H1 (cell line): ENCODE measurements at regions not wholly inside any gene's neighbourhood (a gene's known extent, or its start where the extent isn't known, plus 50 kb on each side); places are given as distances from the start of the nearest gene placed in this dataset.
A peak's percentile ranks its signal among the peaks of the same experiment; 100 is the strongest.

Experiments
- CTCF ChIA-PET: fragments of 300-600 bp; sonication (Branson Sonifier 250); formaldehyde crosslinking; loops from one replicate; lab custom pipeline; 2021; ENCODE audit not compliant: partially characterized antibody; lab: Charles Lee
- POLR2A ChIA-PET: fragments of 300-600 bp; sonication (Branson Sonifier 250); formaldehyde crosslinking; loops from one replicate; lab custom pipeline; 2021; ENCODE audit warnings: inconsistent platforms; ENCODE audit not compliant: partially characterized antibody; lab: Charles Lee
- DNase-seq, 2 experiments: peaks; one replicate each; pipeline versions ENCODE4 v3.0.0 to v3.0.0-alpha.2; 2010 to 2022; ENCODE audit warnings: low spot score in 2 of 2, low read depth in 1 of 2, mixed read lengths in 1 of 2
- FAIRE-seq: peaks from 2 replicates; lab custom pipeline; 2011; peaks lifted over from hg19 to GRCh38; lab: Jason Lieb, UNC
- H2AFZ ChIP-seq: 2 replicates; pipeline ENCODE4 v1.8.1; 2012; ENCODE audit warnings: low read length, inconsistent platforms
- H2AK5ac ChIP-seq: 2 replicates; pipeline ENCODE4 v1.6.1; 2013; ENCODE audit warnings: low read depth, low read length
- H2BK120ac ChIP-seq: replicated peaks from 2 replicates; pipeline ENCODE3; 2013; ENCODE audit warnings: low read depth, low read length, inconsistent platforms
- H2BK12ac ChIP-seq: 2 replicates; pipeline ENCODE4 v1.6.1; 2013; ENCODE audit warnings: low read depth, low read length
- H2BK15ac ChIP-seq: 2 replicates; pipeline ENCODE4 v1.6.1; 2013; ENCODE audit warnings: low read length
- H2BK20ac ChIP-seq: 2 replicates; pipeline ENCODE4 v1.6.1; 2013; ENCODE audit warnings: low read length
- H2BK5ac ChIP-seq: 2 replicates; pipeline ENCODE4 v1.6.1; 2013; ENCODE audit warnings: low read depth, low read length
- H3K14ac ChIP-seq: 2 replicates; pipeline ENCODE4 v1.6.1; 2013; ENCODE audit warnings: inconsistent platforms; ENCODE audit not compliant: insufficient read length
- H3K18ac ChIP-seq: 2 replicates; pipeline ENCODE4 v1.6.1; 2013; ENCODE audit warnings: low read length; ENCODE audit errors: extremely low read depth
- H3K23ac ChIP-seq: 2 replicates; pipeline ENCODE4 v1.6.1; 2013; ENCODE audit warnings: inconsistent platforms; ENCODE audit not compliant: insufficient read length
- H3K23me2 ChIP-seq: 2 replicates; pipeline ENCODE4 v1.6.1; 2013; ENCODE audit warnings: low read depth, low read length
- H3K27ac ChIP-seq: 2 replicates; pipeline ENCODE4 v1.6.1; 2011; ENCODE audit warnings: low read depth, low read length, inconsistent platforms
- H3K27me3 ChIP-seq, 4 experiments: replicated peaks in 1 of 4; 1 replicate in 1 of 4; 2 replicates in 3 of 4; pipeline versions ENCODE4 v1.6.1 to v1.8.1; 2011 to 2013; ENCODE audit warnings: low read length in 3 of 4, mild to moderate bottlenecking in 3 of 4, inconsistent platforms in 2 of 4, mixed read lengths in 2 of 4, moderate library complexity in 1 of 4; ENCODE audit not compliant: control insufficient read depth in 3 of 4, insufficient read depth in 3 of 4; ENCODE audit errors: extremely low read depth in 1 of 4
- H3K36me3 ChIP-seq, 4 experiments: 2 replicates each; pipeline versions ENCODE4 v1.6.1 to v1.8.1; 2011 to 2013; ENCODE audit warnings: mild to moderate bottlenecking in 4 of 4, low read length in 3 of 4, moderate library complexity in 2 of 4, control low read depth in 1 of 4, inconsistent platforms in 1 of 4; ENCODE audit not compliant: insufficient read depth in 4 of 4, control insufficient read depth in 2 of 4
- H3K4ac ChIP-seq: replicated peaks from 2 replicates; pipeline ENCODE3; 2013; ENCODE audit warnings: low read length, low read depth, mixed read lengths, inconsistent platforms; ENCODE audit not compliant: insufficient read length
- H3K4me1 ChIP-seq, 4 experiments: replicated peaks in 1 of 4; 1 replicate in 1 of 4; 2 replicates in 3 of 4; pipeline versions ENCODE4 v1.6.1 to v1.8.1; 2011 to 2013; ENCODE audit warnings: low read length in 3 of 4, inconsistent platforms in 2 of 4, mixed read lengths in 1 of 4; ENCODE audit not compliant: insufficient read depth in 4 of 4, control insufficient read depth in 3 of 4
- H3K4me2 ChIP-seq, 2 experiments: 2 replicates each; pipeline versions ENCODE4 v1.6.1 to v1.8.1; 2011 to 2013; ENCODE audit warnings: low read depth in 2 of 2, low read length in 2 of 2, control low read depth in 1 of 2, inconsistent platforms in 1 of 2, mild to moderate bottlenecking in 1 of 2; ENCODE audit not compliant: insufficient read depth in 1 of 2
- H3K4me3 ChIP-seq, 4 experiments: fragments of 200-600, 300-600 bp in 1 of 4; sonication (generic), shearing (Covaris generic), sonication (Bioruptor Twin) in 1 of 4; 2 replicates each; pipeline versions ENCODE4 v1.5.1 to v1.8.1; 2011 to 2016; ENCODE audit warnings: low read length in 4 of 4, low read depth in 3 of 4, control low read depth in 2 of 4, inconsistent platforms in 2 of 4, mild to moderate bottlenecking in 2 of 4, mixed read lengths in 1 of 4, moderate library complexity in 1 of 4; ENCODE audit not compliant: insufficient read depth in 2 of 4; ENCODE audit errors: extremely low read depth in 1 of 4
- H3K56ac ChIP-seq: replicated peaks from 2 replicates; pipeline ENCODE3; 2013; ENCODE audit warnings: low read depth, mild to moderate bottlenecking, mixed read lengths, low read length, inconsistent platforms; ENCODE audit not compliant: insufficient read length
- H3K79me1 ChIP-seq: 2 replicates; pipeline ENCODE4 v1.6.1; 2013; ENCODE audit warnings: low read depth, low read length, control low read depth
- H3K79me2 ChIP-seq, 2 experiments: 2 replicates each; pipeline versions ENCODE4 v1.6.1 to v1.8.1; 2012 to 2013; ENCODE audit warnings: low read length in 2 of 2, mild to moderate bottlenecking in 2 of 2, inconsistent platforms in 1 of 2; ENCODE audit not compliant: insufficient read depth in 2 of 2, control insufficient read depth in 1 of 2
- H3K9ac ChIP-seq, 4 experiments: replicated peaks in 1 of 4; 1 replicate in 1 of 4; 2 replicates in 3 of 4; pipeline versions ENCODE4 v1.6.1 to v1.8.1; 2011 to 2013; ENCODE audit warnings: low read depth in 3 of 4, low read length in 3 of 4, control low read depth in 2 of 4, mild to moderate bottlenecking in 2 of 4, moderate library complexity in 2 of 4, inconsistent platforms in 1 of 4; ENCODE audit errors: extremely low read depth in 1 of 4
- H3K9me3 ChIP-seq, 2 experiments: 2 replicates each; pipeline versions ENCODE4 v1.6.1 to v1.8.1; 2012 to 2013; ENCODE audit warnings: mild to moderate bottlenecking in 2 of 2, moderate library complexity in 2 of 2, control low read depth in 1 of 2, inconsistent platforms in 1 of 2, low read depth in 1 of 2, low read length in 1 of 2, mixed read lengths in 1 of 2; ENCODE audit not compliant: insufficient read depth in 2 of 2
- H4K20me1 ChIP-seq, 2 experiments: replicated peaks in 1 of 2; 2 replicates each; pipeline versions ENCODE3 to v1.8.1; 2011 to 2013; ENCODE audit warnings: inconsistent platforms in 2 of 2, low read length in 2 of 2, mild to moderate bottlenecking in 1 of 2; ENCODE audit not compliant: insufficient read depth in 2 of 2, control insufficient read depth in 1 of 2
- H4K5ac ChIP-seq: 2 replicates; pipeline ENCODE4 v1.6.1; 2013; ENCODE audit warnings: low read length, low read depth, mixed read lengths, inconsistent platforms; ENCODE audit not compliant: insufficient read length
- H4K8ac ChIP-seq: 2 replicates; pipeline ENCODE4 v1.8.0; 2013; ENCODE audit warnings: mild to moderate bottlenecking, moderate library complexity, low read length, inconsistent platforms; ENCODE audit not compliant: insufficient read depth; ENCODE audit errors: extremely low read depth
- H4K91ac ChIP-seq: replicated peaks from 2 replicates; pipeline ENCODE3; 2013; ENCODE audit warnings: low read length, mixed read lengths, inconsistent platforms; ENCODE audit not compliant: insufficient read length
- BACH1 ChIP-seq: IDR thresholded peaks from 2 replicates; pipeline ENCODE4 v1.6.1; 2012; ENCODE audit warnings: low read length, improper control_type of control experiment
- CTBP2 ChIP-seq: IDR thresholded peaks from 2 replicates; pipeline ENCODE4 v1.7.0; 2011; ENCODE audit warnings: borderline replicate concordance, mild to moderate bottlenecking, moderate library complexity, mixed read lengths, low read length; ENCODE audit not compliant: insufficient read depth, insufficient read length
- HDAC2 ChIP-seq, 2 experiments: fragments of 300-600 bp in 1 of 2; sonication (generic) in 1 of 2; IDR thresholded peaks; 2 replicates each; pipeline ENCODE4 v1.6.1; 2011 to 2012; ENCODE audit warnings: low read depth in 2 of 2, low read length in 2 of 2, mild to moderate bottlenecking in 2 of 2, moderate library complexity in 2 of 2, borderline replicate concordance in 1 of 2, inconsistent platforms in 1 of 2
- KDM1A ChIP-seq: fragments of 200-600, 300-600 bp; sonication (generic); IDR thresholded peaks from 2 replicates; pipeline ENCODE4 v1.7.1; 2016; ENCODE audit warnings: mild to moderate bottlenecking, low read length, borderline replicate concordance
- RFX5 ChIP-seq: IDR thresholded peaks from 2 replicates; pipeline ENCODE4 v1.6.1; 2011; ENCODE audit warnings: low read depth, low read length, improper control_type of control experiment, borderline replicate concordance
- SIX5 ChIP-seq: IDR thresholded peaks from 2 replicates; pipeline ENCODE4 v1.6.1; 2011; ENCODE audit warnings: mild to moderate bottlenecking, low read depth, low read length
- WGBS, 2 experiments: shearing (Covaris generic) in 1 of 2; methylation state at CpG; one replicate each; pipeline versions ENCODE4 v1.1.6 to v1.1.7; 2013 to 2015; ENCODE audit warnings: low lambda C conversion rate in 2 of 2, mixed read lengths in 2 of 2, inconsistent platforms in 1 of 2, low coverage in 1 of 2, missing lambda C conversion rate in 1 of 2; ENCODE audit not compliant: insufficient replicate concordance in 2 of 2, insufficient coverage in 1 of 2, insufficient read length in 1 of 2; ENCODE audit errors: extremely low coverage in 1 of 2, missing lambda C conversion rate in 1 of 2; 5-methylcytosine and 5-hydroxymethylcytosine counted together

DNA sequence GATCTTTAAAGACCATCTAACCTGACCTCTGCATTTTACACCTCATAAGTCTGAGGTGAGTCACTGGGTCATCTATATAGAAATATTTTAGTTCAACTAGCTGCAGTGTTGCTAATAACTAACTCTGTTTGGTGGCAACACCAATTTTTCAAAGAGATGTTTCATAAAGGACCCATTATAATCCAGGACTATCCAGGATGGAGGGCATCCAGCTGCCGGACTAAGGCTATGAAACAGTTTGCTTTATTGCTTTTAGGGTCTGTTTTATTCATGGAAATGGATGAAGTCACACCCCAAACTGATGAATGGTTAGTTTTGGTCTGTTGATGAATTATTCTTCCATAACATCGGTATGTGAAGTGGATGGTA is 204.2 kb upstream of the GMDS start:
- no peak overlapping the region for H3K4ac ChIP-seq
- H2AK5ac ChIP-seq, result no peak overlapping the region
- no peak overlapping the region for H3K14ac ChIP-seq
- H4K91ac ChIP-seq, result no peak overlapping the region
- no peaks in the 10 kb centered on the region for H3K4me1 ChIP-seq
- TF ChIP-seq SIX5, result no peak
- TF ChIP-seq RFX5, result no peak
- TF ChIP-seq CTBP2, result no peak
- TF ChIP-seq BACH1, result no peak
- TF ChIP-seq HDAC2 (IDR thresholded peaks at IDR 0.05; ENCODE audit: borderline replicate concordance in 1 of 2, low read depth in 2 of 2, low read length in 2 of 2), result no peak
- no peak for TF ChIP-seq KDM1A
- H3K56ac ChIP-seq, result no peak overlapping the region
- no peaks in the 10 kb centered on the region for H3K79me2 ChIP-seq
- POLR2A ChIA-PET, result no interaction called here
- no peak overlapping the region for H2BK12ac ChIP-seq
- no peak overlapping the region for H3K27ac ChIP-seq
- H4K5ac ChIP-seq, result no peak overlapping the region
- CTCF ChIA-PET, result interaction anchor here (0.6 to 4.8 kb wide), 22 partner anchors 11 to 853 kb away, joined by 3 to 39 read pairs (median 4); no protein-coding TSS in a partner anchor
- no peaks in the 10 kb centered on the region for H3K79me1 ChIP-seq
- no peak overlapping the region for H2AFZ ChIP-seq
- no peak overlapping the region for H3K9ac ChIP-seq
- H3K4me3 ChIP-seq, result no peak overlapping the region
- no peak overlapping the region for H2BK120ac ChIP-seq
- no peaks in the 10 kb centered on the region for H3K9me3 ChIP-seq
- no peak overlapping the region for H2BK20ac ChIP-seq
- H3K27me3 ChIP-seq, result peaks cover 0 to 7% (median 2%) of the 10 kb centered on the region in 4 experiments; a peak in 5 of 7 replicates
- H4K8ac ChIP-seq, result no peak overlapping the region
- H3K23me2 ChIP-seq, result no peaks in the 10 kb centered on the region
- DNase-seq, result no peak
- peak overlapping the region in 1 of 2 experiments; percentile 55; a peak in 1 of 4 replicates for H3K4me2 ChIP-seq
- FAIRE-seq, result no peak
- H3K23ac ChIP-seq, result no peak overlapping the region
- H3K36me3 ChIP-seq, result no peaks in the 10 kb centered on the region
- no peaks in the 10 kb centered on the region for H4K20me1 ChIP-seq
- no peak overlapping the region for H3K18ac ChIP-seq
- no peak overlapping the region for H2BK15ac ChIP-seq
- H2BK5ac ChIP-seq, result no peak overlapping the region
- WGBS, 2 experiments, result 86% methylated on average over 2 of the region's 2 CpGs; no CpG with 5 or more reads in 1 of the 2 experiments
